ENCODE measurements at regions not wholly inside any gene's neighbourhood (a gene's known extent, or its start where the extent isn't known, plus 50 kb on each side); places are given as distances from the start of the nearest gene placed in this dataset.
"Not testable (repeated sequence)": the region's sequence is repeated elsewhere in the genome, so short reads cannot be mapped to it uniquely, and the experiment has no call there.

DNA sequence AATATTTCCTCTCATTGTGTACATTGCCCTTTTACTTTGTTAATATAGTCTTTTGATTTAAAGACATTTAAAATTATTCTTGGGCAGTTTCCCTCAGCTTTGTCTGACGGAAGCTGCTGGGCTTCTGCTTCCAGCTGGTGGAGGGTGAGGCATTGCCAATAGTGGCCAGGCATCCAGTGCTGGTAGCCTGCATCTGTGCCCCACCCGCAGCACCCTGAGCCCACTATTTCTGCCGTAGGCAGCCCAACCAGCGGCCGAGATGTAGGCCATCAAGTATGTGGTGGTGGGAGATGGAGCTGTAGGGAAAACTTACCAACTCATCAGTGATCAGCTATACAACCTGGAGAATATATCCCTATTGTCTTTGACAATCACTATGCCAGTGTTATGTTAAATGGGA is 226.0 kb upstream of the SYNCRIP start:
- Mint-ChIP-seq H3K4me1 (ENCODE audit: low read depth in 2 of 2) (no peaks in the 10 kb centered on the region), H3K27ac (no peak overlapping the region), H3K36me3 (ENCODE audit: insufficient read depth) (no peaks in the 10 kb centered on the region), H3K4me3 (no peak overlapping the region), H3K9me3 (peaks cover 0 to under 1% of the 10 kb centered on the region in 2 donors), H3K27me3 (peaks cover 0 to under 1% of the 10 kb centered on the region in 2 donors)
- ATAC-seq (replicated peaks) (no peak), DNase-seq (no peak)

- DNase-seq (no peak), ATAC-seq (replicated peaks) (no peak)
- H3K4me1 Mint-ChIP-seq (ENCODE audit: low read depth in 2 of 2), result no peaks in the 10 kb centered on the region
- no peak overlapping the region for H3K4me3 Mint-ChIP-seq
- no peaks in the 10 kb centered on the region for H3K9me3 Mint-ChIP-seq
- H3K27ac Mint-ChIP-seq, result no peak overlapping the region
- H3K27me3 Mint-ChIP-seq, result peaks cover 0 to 10% of the 10 kb centered on the region in 2 donors
- no peaks in the 10 kb centered on the region for H3K36me3 Mint-ChIP-seq (ENCODE audit: insufficient read depth)
Observed at GRCh38 chr6:85867595-85867994, 224.9 kb upstream of the SYNCRIP start.

DNA sequence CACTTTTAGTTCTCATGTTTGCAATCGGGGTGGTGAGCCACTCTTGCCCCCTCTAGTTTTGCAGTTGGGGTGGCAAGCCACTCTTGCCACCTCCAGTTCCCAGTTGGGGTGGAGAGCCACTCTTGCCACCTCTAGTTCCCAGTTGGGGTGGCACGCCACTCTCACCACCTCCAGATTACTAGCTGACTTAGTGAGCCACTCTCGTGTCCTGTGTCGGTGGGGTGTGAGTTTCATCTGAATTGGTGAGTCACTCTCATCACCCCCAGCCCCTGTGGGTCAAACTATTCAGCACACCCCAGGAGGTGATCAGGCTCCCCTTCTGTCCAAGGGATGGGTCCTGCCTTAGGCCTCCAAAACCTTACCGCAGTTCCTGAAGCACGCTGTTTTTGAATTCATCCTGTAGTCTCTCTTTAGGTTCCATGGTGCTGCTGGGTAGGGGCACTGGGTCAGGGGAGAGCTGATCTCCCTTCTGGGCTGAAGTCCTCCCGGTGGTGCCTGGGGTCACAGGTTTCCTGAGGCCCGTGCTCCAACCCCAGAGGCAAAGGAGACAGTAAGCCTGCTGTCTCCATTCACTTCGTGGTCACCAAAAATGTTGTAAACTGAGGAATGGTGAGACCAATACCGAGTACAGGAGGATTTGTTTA is 224.2 kb upstream of the SYNCRIP start:
- DNase-seq (no peak), ATAC-seq (replicated peaks) (no peak)
- Mint-ChIP-seq H3K27me3 (peaks cover 3 to 10% of the 10 kb centered on the region in 2 donors), H3K4me3 (no peak overlapping the region), H3K9me3 (no peaks in the 10 kb centered on the region), H3K4me1 (ENCODE audit: low read depth in 2 of 2) (no peaks in the 10 kb centered on the region), H3K36me3 (ENCODE audit: insufficient read depth) (no peaks in the 10 kb centered on the region), H3K27ac (no peak overlapping the region)

- H3K27me3 Mint-ChIP-seq, result peaks cover 5 to 10% of the 10 kb centered on the region in 2 donors
- DNase-seq, result no peak
- no peaks in the 10 kb centered on the region for H3K4me1 Mint-ChIP-seq (ENCODE audit: low read depth in 2 of 2)
- no peak for ATAC-seq (replicated peaks)
- no peak overlapping the region for H3K4me3 Mint-ChIP-seq
- no peaks in the 10 kb centered on the region for H3K9me3 Mint-ChIP-seq
- H3K27ac Mint-ChIP-seq, result no peak overlapping the region
- no peaks in the 10 kb centered on the region for H3K36me3 Mint-ChIP-seq (ENCODE audit: insufficient read depth)
Observed at GRCh38 chr6:85866370-85866730, 223.7 kb upstream of the SYNCRIP start.

DNA sequence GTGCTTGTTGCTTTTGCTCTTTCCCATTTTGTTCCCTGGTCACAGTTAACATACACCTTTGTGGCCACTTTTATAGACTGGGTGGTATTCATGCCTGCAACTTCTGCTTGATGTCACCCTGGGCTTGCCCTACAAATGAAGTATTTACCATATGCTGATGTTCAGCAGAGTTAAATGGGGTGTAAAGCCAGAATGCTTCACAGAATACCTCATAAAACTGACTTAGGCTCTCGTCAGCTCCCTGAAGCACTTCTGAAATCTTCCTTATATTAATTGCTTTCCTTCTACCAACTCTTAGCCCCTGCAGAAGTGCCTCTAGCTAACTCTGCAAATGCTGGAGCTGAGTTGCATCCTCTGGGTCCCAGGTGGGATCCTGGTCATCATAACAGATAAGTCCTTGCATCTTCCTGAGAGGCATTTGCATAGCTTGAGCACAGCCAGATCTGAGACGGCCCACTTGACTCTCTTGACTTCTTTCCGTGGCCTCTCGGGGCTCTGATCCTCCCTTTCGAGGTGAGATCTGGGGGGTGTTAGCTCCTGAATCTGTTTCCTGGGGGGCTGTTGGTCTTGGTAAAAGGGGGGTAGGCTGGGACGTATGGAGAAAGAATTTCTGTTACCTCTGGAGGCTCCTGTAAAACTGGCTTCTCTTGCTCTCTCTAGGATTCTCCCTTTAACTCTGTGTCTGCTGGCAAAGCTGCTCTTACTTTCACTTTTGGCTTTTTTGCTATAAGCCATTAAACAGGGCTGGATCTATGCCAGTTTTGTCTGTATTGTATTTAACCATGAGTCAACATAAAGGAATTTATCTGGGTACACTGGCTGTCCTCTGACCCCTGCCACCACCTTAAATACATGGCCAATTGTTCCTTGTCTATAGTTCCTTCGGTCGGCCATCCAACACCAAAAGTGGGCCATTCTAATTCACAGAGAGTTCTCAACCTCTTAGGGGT is 223.0 kb upstream of the SYNCRIP start:
- Mint-ChIP-seq H3K4me3 (no peak overlapping the region), H3K4me1 (ENCODE audit: low read depth in 2 of 2) (no peaks in the 10 kb centered on the region), H3K27me3 (peaks cover 5 to 14% of the 10 kb centered on the region in 2 donors), H3K27ac (no peak overlapping the region), H3K36me3 (ENCODE audit: insufficient read depth) (no peaks in the 10 kb centered on the region), H3K9me3 (no peaks in the 10 kb centered on the region)
- no peak for DNase-seq
- ATAC-seq (replicated peaks), result no peak

DNA sequence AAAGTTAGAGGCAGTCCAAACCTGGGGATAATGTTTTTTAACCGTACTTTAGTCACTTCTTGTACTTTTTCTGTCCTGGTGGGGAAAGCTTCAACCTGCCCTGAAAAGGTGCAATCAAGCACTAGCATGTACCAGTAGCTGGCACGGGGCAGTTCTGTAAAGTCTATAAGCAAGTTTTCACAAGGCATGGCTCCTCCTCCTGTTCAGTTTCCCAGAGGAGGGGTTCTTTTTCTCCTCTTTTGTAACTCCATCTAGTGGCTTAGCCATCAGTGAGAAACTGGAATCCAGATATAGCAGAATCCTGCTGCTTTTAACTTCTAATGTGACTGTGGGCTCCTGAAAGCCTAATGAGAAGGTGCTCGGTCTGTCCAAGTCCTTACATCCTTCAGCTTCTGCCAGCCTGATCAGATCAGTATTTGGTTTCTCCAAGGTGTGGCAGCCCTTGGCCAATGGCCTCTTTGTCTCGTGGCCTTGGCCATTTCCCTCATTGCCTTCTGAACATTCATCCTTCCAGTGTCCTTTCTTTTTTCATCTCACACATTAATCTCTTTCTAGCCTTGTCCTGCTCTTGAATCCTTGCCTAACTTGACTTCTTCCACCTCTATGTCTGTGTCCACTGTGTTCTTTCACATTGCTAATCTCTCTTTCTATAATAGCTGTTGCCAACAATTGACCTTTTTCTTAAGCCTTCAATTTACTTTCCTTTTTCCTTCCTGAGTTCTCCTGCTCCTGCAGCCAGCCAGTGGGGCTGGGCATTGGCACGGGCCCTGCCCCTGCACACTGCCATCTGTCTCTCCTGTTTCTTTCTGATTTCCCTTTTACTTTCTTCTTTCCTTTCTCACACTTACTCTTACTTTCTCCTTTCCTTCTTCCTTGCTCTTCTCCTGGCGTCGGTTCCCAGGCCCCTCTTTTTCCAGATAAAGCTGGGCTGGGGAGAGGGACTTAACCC is 222.0 kb upstream of the SYNCRIP start:
- Mint-ChIP-seq H3K4me1 (ENCODE audit: low read depth in 2 of 2) (no peaks in the 10 kb centered on the region), H3K27me3 (peaks cover 5 to 21% of the 10 kb centered on the region in 2 donors), H3K9me3 (no peaks in the 10 kb centered on the region), H3K36me3 (ENCODE audit: insufficient read depth) (no peaks in the 10 kb centered on the region), H3K4me3 (no peak overlapping the region), H3K27ac (no peak overlapping the region)
- ATAC-seq (replicated peaks), result no peak
- no peak for DNase-seq

GRCh38 chr6:85856235-85856634 is 213.5 kb upstream of the SYNCRIP start:
- Mint-ChIP-seq H3K27me3 (peaks cover 10 to 22% of the 10 kb centered on the region in 2 donors), H3K27ac (no peak overlapping the region), H3K4me1 (ENCODE audit: low read depth in 2 of 2) (no peaks in the 10 kb centered on the region)

DNA sequence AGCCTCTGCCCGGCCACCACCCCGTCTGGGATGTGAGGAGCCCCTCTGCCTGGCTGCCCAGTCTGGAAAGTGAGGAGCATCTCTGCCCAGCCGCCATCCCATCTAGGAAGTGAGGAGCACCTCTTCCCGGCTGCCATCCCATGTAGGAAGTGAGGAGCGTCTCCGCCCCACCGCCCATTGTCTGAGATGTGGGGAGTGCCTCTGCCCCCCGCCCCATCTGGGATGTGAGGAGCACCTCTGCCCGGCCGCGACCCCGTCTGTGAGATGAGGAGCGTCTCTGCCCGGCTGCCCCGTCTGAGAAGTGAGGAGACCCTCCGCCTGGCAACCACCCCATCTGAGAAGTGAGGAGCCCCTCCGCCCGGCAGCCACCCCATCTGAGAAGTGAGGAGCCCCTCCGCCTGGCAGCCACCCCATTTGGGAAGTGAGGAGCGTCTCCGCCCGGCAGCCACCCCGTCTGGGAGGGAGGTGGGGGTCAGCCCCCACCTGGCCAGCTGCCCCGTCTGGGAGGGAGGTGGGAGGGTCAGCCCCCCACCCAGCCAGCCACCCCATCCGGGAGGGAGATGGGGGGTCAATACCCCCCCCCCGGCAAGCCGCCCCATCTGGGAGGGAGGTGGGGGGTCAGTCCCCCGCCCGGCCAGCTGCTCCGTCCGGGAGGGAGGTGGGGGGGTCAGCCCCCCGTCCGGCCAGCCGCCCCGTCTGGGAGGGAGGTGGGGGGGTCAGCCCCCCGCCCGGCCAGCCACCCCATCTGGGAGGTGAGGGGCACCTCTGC is 195.8 kb upstream of the SYNCRIP start:
- not testable (repeated sequence) for H3K36me3 Mint-ChIP-seq (ENCODE audit: insufficient read depth); H3K4me3 Mint-ChIP-seq; H3K9me3 Mint-ChIP-seq; DNase-seq; ATAC-seq (replicated peaks); H3K27ac Mint-ChIP-seq; H3K27me3 Mint-ChIP-seq; H3K4me1 Mint-ChIP-seq (ENCODE audit: low read depth in 2 of 2)

More at GRCh38 chr6:85856235-85856634, 213.5 kb upstream of the SYNCRIP start:
- H3K4me3 Mint-ChIP-seq, result no peak overlapping the region
- ATAC-seq (replicated peaks), result no peak
- DNase-seq, result no peak
- H3K36me3 Mint-ChIP-seq (ENCODE audit: insufficient read depth), result no peaks in the 10 kb centered on the region
- H3K9me3 Mint-ChIP-seq, result no peaks in the 10 kb centered on the region

DNA sequence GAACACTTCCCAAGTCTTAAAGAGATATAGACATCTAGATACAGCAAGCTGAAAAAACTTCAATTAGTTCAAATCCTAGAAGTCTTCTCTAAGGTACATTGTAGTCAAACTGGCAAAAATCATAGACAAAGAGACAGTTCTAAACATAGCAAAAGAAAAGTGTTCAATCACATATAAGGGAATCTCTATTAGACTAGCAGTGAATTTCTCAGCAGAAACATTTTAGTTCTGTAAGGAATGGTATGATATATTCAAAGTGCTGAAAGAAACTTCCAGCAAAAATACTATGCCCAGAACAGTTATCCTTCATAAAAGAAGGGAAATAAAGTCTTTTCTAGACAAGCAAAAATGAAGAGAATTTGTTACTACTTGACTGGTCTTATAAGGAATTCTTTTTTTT is 186.3 kb upstream of the SYNCRIP start:
- H3K27me3 Mint-ChIP-seq, result peaks cover 2 to 17% of the 10 kb centered on the region in 2 donors
- DNase-seq (no peak), ATAC-seq (replicated peaks) (no peak)
- H3K4me1 Mint-ChIP-seq (ENCODE audit: low read depth in 2 of 2), result no peaks in the 10 kb centered on the region
- H3K4me3 Mint-ChIP-seq, result no peak overlapping the region
- no peak overlapping the region for H3K27ac Mint-ChIP-seq
- H3K36me3 Mint-ChIP-seq (ENCODE audit: insufficient read depth), result no peaks in the 10 kb centered on the region
- peaks cover 9 to 36% of the 10 kb centered on the region in 2 donors for H3K9me3 Mint-ChIP-seq

- Mint-ChIP-seq H3K4me3 (no peak overlapping the region), H3K27ac (no peak overlapping the region), H3K27me3 (no peaks in the 10 kb centered on the region), H3K4me1 (ENCODE audit: low read depth in 2 of 2) (no peaks in the 10 kb centered on the region), H3K36me3 (ENCODE audit: insufficient read depth) (no peaks in the 10 kb centered on the region), H3K9me3 (peaks cover 14 to 42% of the 10 kb centered on the region in 2 donors)
- DNase-seq (no peak), ATAC-seq (replicated peaks) (no peak)
Observed at GRCh38 chr6:85826997-85827396, 184.3 kb upstream of the SYNCRIP start.

DNA sequence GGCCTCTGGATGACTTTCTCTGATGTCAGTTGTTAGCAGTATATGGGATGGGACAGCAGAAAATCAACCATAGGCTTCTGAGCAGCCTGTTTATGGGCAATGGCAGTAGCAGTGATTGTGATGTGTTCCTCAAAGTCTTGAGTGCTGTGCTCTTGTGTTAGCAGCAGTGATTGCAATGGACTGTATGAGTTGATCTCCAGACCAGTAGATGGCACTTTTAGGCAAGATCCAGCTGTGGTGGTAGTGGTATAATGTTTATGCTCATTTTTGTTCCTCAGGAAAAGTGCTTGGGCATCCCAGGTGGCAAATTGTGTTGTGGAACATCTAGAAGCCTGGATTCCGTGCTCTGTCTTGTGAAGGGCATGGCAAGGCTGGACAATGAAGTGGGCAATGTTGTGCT is 181.6 kb upstream of the SYNCRIP start:
- Mint-ChIP-seq H3K4me3 (no peak overlapping the region), H3K27ac (no peak overlapping the region), H3K27me3 (no peaks in the 10 kb centered on the region), H3K9me3 (peaks cover 14 to 40% of the 10 kb centered on the region in 2 donors), H3K4me1 (ENCODE audit: low read depth in 2 of 2) (no peaks in the 10 kb centered on the region), H3K36me3 (ENCODE audit: insufficient read depth) (no peaks in the 10 kb centered on the region)
- DNase-seq, result no peak
- no peak for ATAC-seq (replicated peaks)

DNA sequence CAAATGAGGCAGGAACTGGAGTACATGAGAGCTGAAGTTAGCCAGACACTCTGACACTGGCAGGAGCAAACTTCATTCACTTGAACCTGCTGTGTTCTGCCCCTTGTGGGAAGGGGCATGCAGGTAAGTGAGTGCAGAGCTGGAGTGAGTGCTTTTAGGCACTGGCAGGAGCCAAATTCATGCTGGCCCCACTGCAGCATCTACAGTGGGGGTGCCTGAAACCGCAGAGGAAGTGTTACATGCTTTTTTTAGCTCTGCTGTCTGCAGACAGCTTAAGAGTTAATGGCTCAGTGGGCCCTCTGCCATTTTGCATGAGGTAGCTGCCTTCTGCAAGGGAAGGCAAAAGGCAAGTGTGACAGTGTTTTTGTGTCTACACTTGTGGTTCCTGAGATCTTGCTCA is 167.9 kb upstream of the SYNCRIP start:
- Mint-ChIP-seq H3K4me3 (no peak overlapping the region), H3K9me3 (peaks cover 2 to 3% of the 10 kb centered on the region in 2 donors), H3K27me3 (peaks cover 20 to 25% of the 10 kb centered on the region in 2 donors), H3K36me3 (ENCODE audit: insufficient read depth) (no peaks in the 10 kb centered on the region), H3K4me1 (ENCODE audit: low read depth in 2 of 2) (no peaks in the 10 kb centered on the region), H3K27ac (no peak overlapping the region)
- DNase-seq (no peak), ATAC-seq (replicated peaks) (no peak)

- H3K27me3 Mint-ChIP-seq, result peaks cover 10% of the 10 kb centered on the region in 2 donors
Observed at GRCh38 chr6:85803721-85804120, 161.0 kb upstream of the SYNCRIP start.

More at GRCh38 chr6:85803721-85804120, 161.0 kb upstream of the SYNCRIP start:
- ATAC-seq (replicated peaks) (no peak), DNase-seq (no peak)
- no peak overlapping the region for H3K4me3 Mint-ChIP-seq
- peaks cover 0 to 1% of the 10 kb centered on the region in 2 donors for H3K9me3 Mint-ChIP-seq
- no peak overlapping the region for H3K27ac Mint-ChIP-seq
- no peaks in the 10 kb centered on the region for H3K36me3 Mint-ChIP-seq (ENCODE audit: insufficient read depth)
- H3K4me1 Mint-ChIP-seq (ENCODE audit: low read depth in 2 of 2), result no peaks in the 10 kb centered on the region
